ENCODE measurements at regions not wholly inside any gene's neighbourhood (a gene's known extent, or its start where the extent isn't known, plus 50 kb on each side); places are given as distances from the start of the nearest gene placed in this dataset.

- intact Hi-C loops (cut with DNase I; ENCODE audit: low total_unique reads) = no loop called here
- no peak overlapping the region for H3K4me3 ChIP-seq (ENCODE audit: low read depth, poor library complexity, severe bottlenecking)
- TF ChIP-seq POLR2A (IDR thresholded peaks at IDR 0.05) = no peak
- TF ChIP-seq CTCF (IDR thresholded peaks at IDR 0.05) = no peak
- WGBS, 2 donors = 49 to 50% methylated on average over 1 of the region's 1 CpG
- DNase-seq (ENCODE audit: low spot score in 2 of 2) = no peak
These were observed 191.1 kb upstream of the CTAGE1 start for GRCh38 chr18:22608847-22609246.

GRCh38 chr18:22609642-22610041 is 191.9 kb upstream of the CTAGE1 start:
- TF ChIP-seq CTCF (IDR thresholded peaks at IDR 0.05) (no peak), POLR2A (IDR thresholded peaks at IDR 0.05) (no peak)
- intact Hi-C loops (cut with DNase I; ENCODE audit: low total_unique reads) = no loop called here
- no peak overlapping the region for H3K4me3 ChIP-seq (ENCODE audit: low read depth, poor library complexity, severe bottlenecking)
- DNase-seq (ENCODE audit: low spot score in 2 of 2) = no peak
- 11 to 15% methylated on average over 5 of the region's 5 CpGs for WGBS, 2 donors

GRCh38 chr18:22613058-22613690 is 195.5 kb upstream of the CTAGE1 start:
- no peak for TF ChIP-seq POLR2A (IDR thresholded peaks at IDR 0.05)
- no peak for TF ChIP-seq CTCF (IDR thresholded peaks at IDR 0.05)
- DNase-seq (ENCODE audit: low spot score in 2 of 2) = no peak
- intact Hi-C loops (cut with DNase I; ENCODE audit: low total_unique reads) = no loop called here
- no peak overlapping the region for H3K4me3 ChIP-seq (ENCODE audit: low read depth, poor library complexity, severe bottlenecking)
- 36 to 50% methylated on average over 18 of the region's 18 CpGs for WGBS, 2 donors

GRCh38 chr18:22613788-22614187 is 196.1 kb upstream of the CTAGE1 start:
- DNase-seq (ENCODE audit: low spot score in 2 of 2) = no peak
- no peak overlapping the region for H3K4me3 ChIP-seq (ENCODE audit: low read depth, poor library complexity, severe bottlenecking)
- 25 to 28% methylated on average over 3 of the region's 3 CpGs for WGBS, 2 donors
- intact Hi-C loops (cut with DNase I; ENCODE audit: low total_unique reads) = no loop called here
- TF ChIP-seq CTCF (IDR thresholded peaks at IDR 0.05) = no peak
- TF ChIP-seq POLR2A (IDR thresholded peaks at IDR 0.05) = no peak

- no peak for DNase-seq (ENCODE audit: low spot score in 2 of 2)
- H3K4me3 ChIP-seq (ENCODE audit: low read depth, poor library complexity, severe bottlenecking) = no peak overlapping the region
- 91 to 92% methylated on average over 5 of the region's 5 CpGs for WGBS, 2 donors
- intact Hi-C loops (cut with DNase I; ENCODE audit: low total_unique reads) = no loop called here
- no peak for TF ChIP-seq POLR2A (IDR thresholded peaks at IDR 0.05)
- TF ChIP-seq CTCF (IDR thresholded peaks at IDR 0.05) = no peak
These were observed 205.8 kb upstream of the CTAGE1 start for GRCh38 chr18:22623513-22623912.

GRCh38 chr18:22624176-22624575 is 206.5 kb upstream of the CTAGE1 start:
- H3K4me3 ChIP-seq (ENCODE audit: low read depth, poor library complexity, severe bottlenecking) = no peak overlapping the region
- intact Hi-C loops (cut with DNase I; ENCODE audit: low total_unique reads) = no loop called here
- TF ChIP-seq POLR2A (IDR thresholded peaks at IDR 0.05) = no peak
- DNase-seq (ENCODE audit: low spot score in 2 of 2) = no peak
- 47 to 67% methylated on average over 2 of the region's 2 CpGs for WGBS, 2 donors

All from lower leg skin (tissue), 4 donors.